ENCODE measurements at regions not wholly inside any gene's neighbourhood (a gene's known extent, or its start where the extent isn't known, plus 50 kb on each side); places are given as distances from the start of the nearest gene placed in this dataset.

DNA sequence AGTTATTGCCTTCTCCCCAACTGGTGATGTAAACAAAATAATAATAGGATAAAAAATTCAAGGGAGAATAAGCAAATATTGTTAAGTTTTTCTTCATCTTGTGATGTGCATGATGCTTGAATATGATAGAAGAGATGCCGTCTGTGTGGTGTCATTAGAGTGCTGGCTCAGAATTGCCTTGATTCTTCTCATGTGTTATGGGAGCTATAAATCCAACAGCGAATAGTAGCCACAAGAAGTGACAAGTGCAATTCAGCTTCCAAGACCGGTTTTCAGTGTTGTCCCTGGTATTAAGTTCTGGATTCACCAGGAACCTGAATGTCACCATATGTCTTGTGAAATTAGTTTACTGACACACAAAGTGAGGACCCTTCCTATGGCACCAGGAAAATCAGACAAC, 547.0 kb downstream of the NSUN3 start:
- TF ChIP-seq, protein P1, sequence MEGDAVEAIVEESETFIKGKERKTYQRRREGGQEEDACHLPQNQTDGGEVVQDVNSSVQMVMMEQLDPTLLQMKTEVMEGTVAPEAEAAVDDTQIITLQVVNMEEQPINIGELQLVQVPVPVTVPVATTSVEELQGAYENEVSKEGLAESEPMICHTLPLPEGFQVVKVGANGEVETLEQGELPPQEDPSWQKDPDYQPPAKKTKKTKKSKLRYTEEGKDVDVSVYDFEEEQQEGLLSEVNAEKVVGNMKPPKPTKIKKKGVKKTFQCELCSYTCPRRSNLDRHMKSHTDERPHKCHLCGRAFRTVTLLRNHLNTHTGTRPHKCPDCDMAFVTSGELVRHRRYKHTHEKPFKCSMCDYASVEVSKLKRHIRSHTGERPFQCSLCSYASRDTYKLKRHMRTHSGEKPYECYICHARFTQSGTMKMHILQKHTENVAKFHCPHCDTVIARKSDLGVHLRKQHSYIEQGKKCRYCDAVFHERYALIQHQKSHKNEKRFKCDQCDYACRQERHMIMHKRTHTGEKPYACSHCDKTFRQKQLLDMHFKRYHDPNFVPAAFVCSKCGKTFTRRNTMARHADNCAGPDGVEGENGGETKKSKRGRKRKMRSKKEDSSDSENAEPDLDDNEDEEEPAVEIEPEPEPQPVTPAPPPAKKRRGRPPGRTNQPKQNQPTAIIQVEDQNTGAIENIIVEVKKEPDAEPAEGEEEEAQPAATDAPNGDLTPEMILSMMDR (IDR thresholded peaks at IDR 0.05; ENCODE audit: borderline replicate concordance, control extremely low read depth, extremely low read depth, insufficient read depth, missing control alignments) = no peak
- in situ Hi-C loops (cut with MboI; ENCODE audit: low sequenced_read_pairs, unreplicated experiment) = no loop called here

DNA sequence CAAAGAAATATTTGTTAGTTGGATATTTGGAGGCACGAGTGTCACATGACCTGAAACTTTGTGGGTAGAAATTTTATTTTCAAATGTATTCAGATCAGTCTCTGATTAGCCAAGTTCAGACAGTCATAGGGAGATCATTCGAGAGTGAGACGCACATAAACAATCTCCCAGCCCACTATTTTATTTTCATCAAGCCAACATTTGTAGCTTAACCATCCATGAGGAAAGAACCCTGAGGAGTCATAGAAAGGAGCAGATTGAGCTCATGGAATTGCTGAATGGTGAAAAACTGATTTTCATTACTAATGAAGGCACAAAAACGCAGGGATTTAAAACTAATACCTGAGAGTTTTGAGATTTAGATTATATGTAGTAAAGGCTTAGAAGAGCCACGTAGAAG, 548.7 kb downstream of the NSUN3 start:
- in situ Hi-C loops (cut with MboI; ENCODE audit: low sequenced_read_pairs, unreplicated experiment) = no loop called here
- TF ChIP-seq, protein P1 (IDR thresholded peaks at IDR 0.05; ENCODE audit: borderline replicate concordance, control extremely low read depth, extremely low read depth, insufficient read depth, missing control alignments) = no peak
- DNase-seq (ENCODE audit: low spot score) = no peak

More for the DNA sequence above, 547.0 kb downstream of the NSUN3 start:
- DNase-seq (ENCODE audit: low spot score) = no peak

DNA sequence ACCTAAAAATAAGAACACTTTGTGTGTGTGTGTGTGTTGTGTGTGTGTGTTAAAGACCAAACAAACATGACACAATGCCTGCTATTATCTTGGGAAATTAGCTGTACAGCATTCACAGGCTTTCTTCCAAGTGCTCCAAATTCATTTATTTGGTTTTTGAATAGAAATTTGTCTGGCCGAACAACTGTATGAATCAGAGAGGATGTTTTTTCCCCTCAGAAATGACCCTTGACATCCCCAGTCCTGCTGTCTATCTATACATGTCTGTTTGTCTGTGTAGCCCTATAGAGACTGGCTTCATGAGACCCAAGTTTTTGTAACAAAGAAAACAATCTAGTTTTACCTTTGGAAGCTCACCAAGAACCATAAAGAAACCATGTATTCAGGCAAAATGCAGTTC, 549.8 kb downstream of the NSUN3 start:
- DNase-seq (ENCODE audit: low spot score) = no peak
- TF ChIP-seq, protein P1 (IDR thresholded peaks at IDR 0.05; ENCODE audit: borderline replicate concordance, control extremely low read depth, extremely low read depth, insufficient read depth, missing control alignments) = no peak
- in situ Hi-C loops (cut with MboI; ENCODE audit: low sequenced_read_pairs, unreplicated experiment) = no loop called here

DNA sequence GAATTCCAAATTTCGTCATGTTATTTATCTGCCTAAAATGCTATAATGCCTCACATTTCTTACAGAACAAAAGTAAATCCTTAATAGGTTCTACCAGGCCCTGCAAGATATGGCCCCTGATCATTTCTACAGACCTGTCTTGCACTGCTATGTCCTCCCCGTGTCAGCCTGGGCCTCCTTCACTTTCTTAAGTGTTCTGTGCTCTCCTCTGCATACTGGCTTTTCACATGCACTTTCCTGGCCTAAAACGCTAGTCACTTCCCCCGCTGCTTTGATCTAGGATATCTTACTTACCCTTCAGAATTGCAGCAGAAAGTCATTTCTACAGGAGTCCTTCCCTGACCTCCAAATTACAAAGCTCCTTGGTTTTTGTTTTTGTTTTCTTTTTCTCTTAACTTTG, 551.3 kb downstream of the NSUN3 start:
- in situ Hi-C loops (cut with MboI; ENCODE audit: low sequenced_read_pairs, unreplicated experiment) = no loop called here
- DNase-seq (ENCODE audit: low spot score) = no peak
- TF ChIP-seq, protein P1 (IDR thresholded peaks at IDR 0.05; ENCODE audit: borderline replicate concordance, control extremely low read depth, extremely low read depth, insufficient read depth, missing control alignments) = no peak

DNA sequence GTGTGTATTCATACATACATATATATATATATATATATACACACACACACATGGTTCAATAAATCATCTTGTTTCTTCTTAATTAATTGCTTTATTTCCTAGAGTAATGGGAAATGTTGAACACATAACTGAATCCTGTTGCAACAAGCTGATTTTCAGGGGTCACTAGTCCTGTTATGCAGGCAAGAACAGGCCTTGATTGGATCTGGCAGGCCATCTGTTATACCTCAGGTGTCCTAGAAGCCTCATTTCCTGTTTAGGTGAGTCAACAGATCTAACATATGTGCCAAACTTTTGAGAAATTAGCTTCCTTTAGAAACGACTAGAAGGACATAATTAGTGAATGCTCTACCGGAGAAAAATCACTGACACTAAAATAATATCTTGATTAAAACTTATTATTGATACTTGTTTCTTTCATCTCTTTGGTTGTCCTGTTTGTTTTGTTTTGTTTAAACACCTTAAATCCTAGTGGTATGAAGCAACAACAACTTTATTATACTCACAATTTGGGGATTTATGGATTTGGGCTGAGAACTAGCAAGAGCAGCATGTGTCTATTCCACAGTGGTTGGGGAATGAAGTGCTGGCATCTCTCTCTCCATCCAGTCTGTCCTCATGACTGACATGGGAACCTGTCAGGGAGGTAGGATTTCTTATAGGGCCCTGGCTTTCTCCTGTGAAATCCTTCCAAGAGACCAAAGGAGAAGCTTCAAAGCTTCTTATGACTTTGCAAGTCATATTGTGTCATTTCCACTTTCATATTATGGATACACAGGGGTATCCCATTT, 552.6 kb downstream of the NSUN3 start:
- TF ChIP-seq, protein P1 (IDR thresholded peaks at IDR 0.05; ENCODE audit: borderline replicate concordance, control extremely low read depth, extremely low read depth, insufficient read depth, missing control alignments) = no peak
- in situ Hi-C loops (cut with MboI; ENCODE audit: low sequenced_read_pairs, unreplicated experiment) = no loop called here

DNA sequence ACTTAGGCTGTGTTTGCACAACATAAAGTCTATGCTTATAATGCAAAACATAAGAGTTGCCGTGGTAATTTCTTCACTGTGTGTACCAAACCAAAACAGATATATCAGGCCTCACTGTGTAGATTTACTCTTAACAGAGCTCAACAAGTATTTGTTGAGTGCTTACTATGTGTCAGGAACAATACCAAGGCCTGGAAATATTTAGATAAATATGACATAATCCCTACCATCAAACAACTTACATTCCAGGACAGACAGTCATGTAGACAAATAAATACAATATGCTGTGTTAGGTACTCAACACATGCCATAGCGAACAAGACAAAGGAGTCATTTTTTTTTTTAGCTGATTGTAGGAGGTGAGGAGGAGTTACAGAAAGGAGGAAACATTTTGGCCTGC, 554.0 kb downstream of the NSUN3 start:
- DNase-seq (ENCODE audit: low spot score) = no peak
- TF ChIP-seq, protein P1 (IDR thresholded peaks at IDR 0.05; ENCODE audit: borderline replicate concordance, control extremely low read depth, extremely low read depth, insufficient read depth, missing control alignments) = no peak
- in situ Hi-C loops (cut with MboI; ENCODE audit: low sequenced_read_pairs, unreplicated experiment) = no loop called here

More for the DNA sequence above, 552.6 kb downstream of the NSUN3 start:
- DNase-seq (ENCODE audit: low spot score) = no peak
